ENCODE measurements at regions not wholly inside any gene's neighbourhood (a gene's known extent, or its start where the extent isn't known, plus 50 kb on each side); places are given as distances from the start of the nearest gene placed in this dataset.
A peak's percentile ranks its signal among the peaks of the same experiment; 100 is the strongest.

GRCh38 chr2:192953116-192953515 lies 758.4 kb upstream of the TMEFF2 start:
- Histone ChIP-seq H3K27ac (ENCODE audit: extremely low read length, insufficient read depth, low read length) (no peak overlapping the region), H3K79me2 (ENCODE audit: insufficient read depth, low read length) (no peaks in the 10 kb centered on the region), H3K4me1 (ENCODE audit: insufficient read depth, low read length) (no peaks in the 10 kb centered on the region), H3K36me3 (replicated peaks in 1 of 2; ENCODE audit: control insufficient read depth in 1 of 2, insufficient read depth in 2 of 2, low read length in 2 of 2) (no peaks in the 10 kb centered on the region), H3K9ac (ENCODE audit: insufficient read depth, low read depth, low read length) (no peak overlapping the region), H2AFZ (ENCODE audit: low read length) (no peak overlapping the region), H3K4me2 (ENCODE audit: low read depth, low read length) (no peak overlapping the region), H4K20me1 (ENCODE audit: insufficient read depth, low read length) (no peaks in the 10 kb centered on the region), H3K4me3 (replicated peaks in 1 of 3; ENCODE audit: insufficient read depth in 1 of 3, low read depth in 2 of 3, low read length in 3 of 3) (no peak overlapping the region), H3K9me3 (ENCODE audit: low read length) (no peaks in the 10 kb centered on the region), H3K27me3 (ENCODE audit: control insufficient read depth in 1 of 2, insufficient read depth in 2 of 2, low read length in 2 of 2) (no peaks in the 10 kb centered on the region)
- BruUV-seq (replicated peaks): no TSS peak
- in situ Hi-C loops (cut with HindIII; ENCODE audit: extremely low pct_ligation_motif_present, low pct_unique_long_range_greater_than_20kb): no loop called here
- TF ChIP-seq POLR2G (IDR thresholded peaks at IDR 0.05; ENCODE audit: low read depth, low read length): no peak
- intact Hi-C loops (cut with micrococcal nuclease; ENCODE audit: unreplicated experiment): no loop called here
- no peak for DNase-seq (ENCODE audit: low spot score)
- CTCF ChIA-PET (ENCODE audit: low intra/inter-chr PET ratio, low total read pairs): no interaction called here
- POLR2A ChIA-PET: no interaction called here
- FAIRE-seq: no peak
- ATAC-seq: no peak
- WGBS (ENCODE audit: low lambda C conversion rate): 4% methylated on average over 1 of the region's 1 CpG

GRCh38 chr2:192952245-192952644 lies 757.5 kb upstream of the TMEFF2 start:
- in situ Hi-C loops (cut with HindIII; ENCODE audit: extremely low pct_ligation_motif_present, low pct_unique_long_range_greater_than_20kb) (no loop called here), intact Hi-C loops (cut with micrococcal nuclease; ENCODE audit: unreplicated experiment) (no loop called here)

More at GRCh38 chr2:192952245-192952644, 757.5 kb upstream of the TMEFF2 start:
- TF ChIP-seq, protein P1, sequence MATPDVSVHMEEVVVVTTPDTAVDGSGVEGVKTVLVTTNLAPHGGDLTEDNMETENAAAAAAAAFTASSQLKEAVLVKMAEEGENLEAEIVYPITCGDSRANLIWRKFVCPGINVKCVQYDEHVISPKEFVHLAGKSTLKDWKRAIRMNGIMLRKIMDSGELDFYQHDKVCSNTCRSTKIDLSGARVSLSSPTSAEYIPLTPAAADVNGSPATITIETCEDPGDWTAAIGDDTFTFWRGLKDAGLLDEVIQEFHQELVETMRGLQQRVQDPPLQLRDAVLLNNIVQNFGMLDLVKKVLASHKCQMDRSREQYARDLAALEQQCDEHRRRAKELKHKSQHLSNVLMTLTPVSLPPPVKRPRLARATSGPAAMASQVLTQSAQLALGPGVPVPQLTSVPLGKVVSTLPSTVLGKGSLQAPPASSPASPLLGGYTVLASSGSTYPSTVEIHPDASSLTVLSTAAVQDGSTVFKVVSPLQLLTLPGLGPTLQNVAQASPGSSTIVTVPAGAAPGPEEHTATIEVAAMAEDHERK (CRISPR knock-in tag; IDR thresholded peaks at IDR 0.05; ENCODE audit: low read depth): no peak
- TF ChIP-seq PHB2 (IDR thresholded peaks at IDR 0.05; ENCODE audit: partially characterized antibody): no peak
- no peak for TF ChIP-seq ZNF777 (CRISPR knock-in tag; IDR thresholded peaks at IDR 0.05)
- 0 out of 2 replicates have a peak, but pooled peaks have one; percentile 11 for TF ChIP-seq CEBPG (CRISPR knock-in tag; IDR thresholded peaks at IDR 0.05)
- TF ChIP-seq CBX2 (IDR thresholded peaks at IDR 0.05; ENCODE audit: low read depth, low read length): no peak
- no peak for TF ChIP-seq CBX2 (CRISPR knock-in tag; IDR thresholded peaks at IDR 0.05; ENCODE audit: low read depth)
- no peak for TF ChIP-seq KDM5A (IDR thresholded peaks at IDR 0.05; ENCODE audit: borderline replicate concordance, low read length)
- TF ChIP-seq CBX5 (CRISPR knock-in tag; IDR thresholded peaks at IDR 0.05; ENCODE audit: borderline replicate concordance): no peak
- peak; percentile 70; the same call in 1 of the 2 replicates for TF ChIP-seq CEBPB (IDR thresholded peaks at IDR 0.05; ENCODE audit: borderline replicate concordance, low read depth, low read length)
- no peak for FAIRE-seq
- no peak overlapping the region for H3K4me2 ChIP-seq (ENCODE audit: low read depth, low read length)
- no peak overlapping the region for H3K4me3 ChIP-seq (replicated peaks in 1 of 3; ENCODE audit: insufficient read depth in 1 of 3, low read depth in 2 of 3, low read length in 3 of 3)
- no peaks in the 10 kb centered on the region for H3K79me2 ChIP-seq (ENCODE audit: insufficient read depth, low read length)
- no peak for DNase-seq (ENCODE audit: low spot score)
- 0% methylated on average over 2 of the region's 2 CpGs for WGBS (ENCODE audit: low lambda C conversion rate)
- CTCF ChIA-PET (ENCODE audit: low intra/inter-chr PET ratio, low total read pairs): no interaction called here
- POLR2A ChIA-PET: no interaction called here
- H3K27ac ChIP-seq (ENCODE audit: extremely low read length, insufficient read depth, low read length): no peak overlapping the region
- no peaks in the 10 kb centered on the region for H3K4me1 ChIP-seq (ENCODE audit: insufficient read depth, low read length)
- H4K20me1 ChIP-seq (ENCODE audit: insufficient read depth, low read length): no peaks in the 10 kb centered on the region
- no peak overlapping the region for H2AFZ ChIP-seq (ENCODE audit: low read length)
- H3K27me3 ChIP-seq (ENCODE audit: control insufficient read depth in 1 of 2, insufficient read depth in 2 of 2, low read length in 2 of 2): no peaks in the 10 kb centered on the region
- H3K9ac ChIP-seq (ENCODE audit: insufficient read depth, low read depth, low read length): no peak overlapping the region
- H3K9me3 ChIP-seq (ENCODE audit: low read length): no peaks in the 10 kb centered on the region
- H3K36me3 ChIP-seq (replicated peaks in 1 of 2; ENCODE audit: control insufficient read depth in 1 of 2, insufficient read depth in 2 of 2, low read length in 2 of 2): no peaks in the 10 kb centered on the region
- ATAC-seq: no peak
- no TSS peak for BruUV-seq (replicated peaks)
